ENCODE measurements at regions not wholly inside any gene's neighbourhood (a gene's known extent, or its start where the extent isn't known, plus 50 kb on each side); places are given as distances from the start of the nearest gene placed in this dataset.

DNA sequence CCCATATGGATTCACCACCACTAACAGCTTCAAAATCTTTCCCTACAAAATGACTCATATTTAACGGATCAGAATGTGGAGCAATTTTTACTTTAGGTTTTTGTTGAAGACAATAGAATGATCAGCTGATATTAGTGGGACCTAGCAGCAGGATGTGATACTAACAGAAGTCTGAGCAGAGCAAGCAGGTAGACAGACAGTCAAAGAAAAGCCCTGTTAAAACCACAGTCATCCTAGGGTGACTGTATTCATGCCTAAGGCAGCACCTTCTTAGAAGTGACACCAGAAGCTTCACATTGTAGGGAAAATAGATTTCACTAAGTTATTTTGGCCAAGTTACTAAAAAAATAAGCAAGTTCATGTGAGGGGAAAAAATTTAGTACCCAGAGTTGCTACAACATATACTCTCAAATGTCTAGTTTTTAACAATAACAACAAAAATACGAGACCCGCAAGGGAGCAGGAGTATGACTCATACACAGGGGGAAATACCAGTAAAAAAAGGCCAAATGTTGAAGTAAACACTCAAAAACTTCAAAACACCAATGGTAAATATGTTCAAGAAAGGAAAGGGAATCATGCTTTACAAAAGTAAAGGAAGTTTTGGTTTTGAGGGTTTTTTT is 590.9 kb downstream of the EPHA3 start:
- TF ChIP-seq EP300 (IDR thresholded peaks at IDR 0.05) (no peak), POLR2AphosphoS5 (IDR thresholded peaks at IDR 0.05) (no peak)
- TF ChIP-seq, protein P1, sequence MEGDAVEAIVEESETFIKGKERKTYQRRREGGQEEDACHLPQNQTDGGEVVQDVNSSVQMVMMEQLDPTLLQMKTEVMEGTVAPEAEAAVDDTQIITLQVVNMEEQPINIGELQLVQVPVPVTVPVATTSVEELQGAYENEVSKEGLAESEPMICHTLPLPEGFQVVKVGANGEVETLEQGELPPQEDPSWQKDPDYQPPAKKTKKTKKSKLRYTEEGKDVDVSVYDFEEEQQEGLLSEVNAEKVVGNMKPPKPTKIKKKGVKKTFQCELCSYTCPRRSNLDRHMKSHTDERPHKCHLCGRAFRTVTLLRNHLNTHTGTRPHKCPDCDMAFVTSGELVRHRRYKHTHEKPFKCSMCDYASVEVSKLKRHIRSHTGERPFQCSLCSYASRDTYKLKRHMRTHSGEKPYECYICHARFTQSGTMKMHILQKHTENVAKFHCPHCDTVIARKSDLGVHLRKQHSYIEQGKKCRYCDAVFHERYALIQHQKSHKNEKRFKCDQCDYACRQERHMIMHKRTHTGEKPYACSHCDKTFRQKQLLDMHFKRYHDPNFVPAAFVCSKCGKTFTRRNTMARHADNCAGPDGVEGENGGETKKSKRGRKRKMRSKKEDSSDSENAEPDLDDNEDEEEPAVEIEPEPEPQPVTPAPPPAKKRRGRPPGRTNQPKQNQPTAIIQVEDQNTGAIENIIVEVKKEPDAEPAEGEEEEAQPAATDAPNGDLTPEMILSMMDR (IDR thresholded peaks at IDR 0.05) = no peak

All from gastroesophageal sphincter (tissue), 3 donors.